KBM-7 (cell line): ENCODE measurements at regions not wholly inside any gene's neighbourhood (a gene's known extent, or its start where the extent isn't known, plus 50 kb on each side); places are given as distances from the start of the nearest gene placed in this dataset.

Source experiments
- DNase-seq: peaks from one replicate; pipeline ENCODE4 v3.0.0-alpha.2; 2015
- in situ Hi-C: fragments of 300-500 bp; cut with MboI; formaldehyde crosslinking; loops from 2 replicates; pipeline ENCODE4 v1.14.3; 2020; ENCODE audit warnings: low sequenced_read_pairs, low pct_unique_long_range_greater_than_20kb, mixed read lengths

DNA sequence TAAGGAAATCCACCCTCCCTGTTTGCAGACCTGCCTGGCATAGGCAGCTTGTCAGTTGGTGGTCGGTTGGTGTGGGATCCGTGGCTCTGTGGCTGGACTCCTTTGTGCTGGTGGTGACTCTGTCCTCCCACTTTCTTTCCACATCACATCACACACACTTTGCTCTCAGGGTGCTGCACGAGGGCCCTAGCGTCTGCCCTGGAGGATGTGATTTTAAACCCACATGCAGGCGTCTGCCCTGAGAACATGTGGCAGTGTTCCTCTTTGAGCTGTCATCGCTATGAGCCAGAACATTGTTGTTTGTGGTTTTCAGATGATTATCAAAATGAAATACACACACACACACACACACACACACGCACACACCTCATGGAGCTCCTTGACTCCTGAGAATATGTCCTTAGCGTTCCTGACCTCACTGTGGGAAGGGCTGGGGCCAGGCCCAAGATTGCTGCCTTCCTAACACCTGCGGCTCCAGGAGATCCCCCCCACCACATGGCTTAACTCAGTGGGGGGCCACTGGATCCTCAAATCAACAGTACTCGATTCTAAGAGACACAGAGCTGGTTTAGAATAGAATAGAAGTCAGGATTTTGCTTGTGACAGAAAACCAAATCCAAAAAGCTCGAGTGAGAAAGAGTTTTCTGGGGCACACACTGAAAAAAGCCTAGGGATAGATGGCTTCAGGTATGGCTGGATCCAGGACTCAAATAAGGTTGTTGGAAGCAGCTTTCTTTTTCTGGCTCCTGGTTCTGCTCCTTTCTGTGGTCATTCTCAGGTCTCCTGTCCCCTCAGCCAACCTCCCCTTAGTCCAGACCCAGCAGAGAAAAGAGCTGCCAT is 54.8 kb downstream of the RTP5 start:
- DNase-seq = peak; percentile 61
- in situ Hi-C loops = no loop called here

GRCh38 chr2:241924909-241925250 is 55.4 kb downstream of the RTP5 start:
- no peak for DNase-seq
- in situ Hi-C loops = no loop called here

DNA sequence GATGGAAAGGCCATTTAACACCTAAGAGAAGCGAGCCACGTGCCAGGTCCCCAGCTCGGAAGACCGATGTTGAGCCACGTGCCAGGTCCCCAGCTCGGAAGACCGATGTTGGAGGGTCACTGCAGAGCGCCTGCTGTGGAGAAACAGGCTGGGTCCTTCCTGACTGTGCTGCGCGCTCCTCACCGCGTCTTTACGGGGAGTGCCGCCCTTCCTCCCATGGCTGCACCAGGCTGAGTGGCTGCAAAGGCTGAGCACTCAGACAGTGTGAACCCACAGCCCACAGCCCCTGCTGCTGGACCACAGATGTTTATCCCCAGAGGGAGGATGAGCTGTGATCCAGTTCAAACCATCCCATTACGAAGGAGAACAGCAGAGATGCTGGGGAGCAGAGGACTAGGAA is 55.7 kb downstream of the RTP5 start:
- no peak for DNase-seq

DNA sequence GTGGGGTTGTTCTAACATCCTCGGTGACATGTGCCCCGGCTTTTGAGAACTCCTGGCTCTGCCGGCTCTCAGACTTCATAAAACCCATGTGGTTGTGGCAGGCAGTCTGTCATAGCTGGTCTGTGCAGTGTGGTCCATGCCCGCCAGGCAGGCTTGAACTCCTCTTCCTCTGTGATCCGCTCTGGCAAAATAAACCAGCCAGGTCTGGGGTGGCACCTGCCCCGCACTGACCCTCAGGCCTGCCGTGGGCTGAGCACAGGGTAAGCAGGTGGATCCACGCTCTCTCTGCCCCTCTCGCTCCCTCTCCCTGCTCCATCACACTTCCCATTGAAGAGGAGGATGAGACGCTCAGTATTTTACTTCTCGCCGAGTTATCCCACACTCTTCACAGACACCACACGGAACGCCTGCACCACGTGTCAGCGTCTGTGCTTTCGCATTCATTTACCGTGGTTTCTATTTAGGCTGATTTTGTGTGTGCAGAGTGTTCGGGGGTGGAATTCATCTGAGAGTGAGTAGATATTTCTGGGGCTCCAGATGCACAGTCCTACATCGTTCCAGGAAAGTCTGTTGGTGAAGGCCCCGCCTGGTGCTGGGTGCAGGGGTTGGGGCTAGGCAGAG is 56.4 kb downstream of the RTP5 start:
- in situ Hi-C loops = no loop called here
- no peak for DNase-seq

More for the DNA sequence above, 55.7 kb downstream of the RTP5 start:
- in situ Hi-C loops = no loop called here

DNA sequence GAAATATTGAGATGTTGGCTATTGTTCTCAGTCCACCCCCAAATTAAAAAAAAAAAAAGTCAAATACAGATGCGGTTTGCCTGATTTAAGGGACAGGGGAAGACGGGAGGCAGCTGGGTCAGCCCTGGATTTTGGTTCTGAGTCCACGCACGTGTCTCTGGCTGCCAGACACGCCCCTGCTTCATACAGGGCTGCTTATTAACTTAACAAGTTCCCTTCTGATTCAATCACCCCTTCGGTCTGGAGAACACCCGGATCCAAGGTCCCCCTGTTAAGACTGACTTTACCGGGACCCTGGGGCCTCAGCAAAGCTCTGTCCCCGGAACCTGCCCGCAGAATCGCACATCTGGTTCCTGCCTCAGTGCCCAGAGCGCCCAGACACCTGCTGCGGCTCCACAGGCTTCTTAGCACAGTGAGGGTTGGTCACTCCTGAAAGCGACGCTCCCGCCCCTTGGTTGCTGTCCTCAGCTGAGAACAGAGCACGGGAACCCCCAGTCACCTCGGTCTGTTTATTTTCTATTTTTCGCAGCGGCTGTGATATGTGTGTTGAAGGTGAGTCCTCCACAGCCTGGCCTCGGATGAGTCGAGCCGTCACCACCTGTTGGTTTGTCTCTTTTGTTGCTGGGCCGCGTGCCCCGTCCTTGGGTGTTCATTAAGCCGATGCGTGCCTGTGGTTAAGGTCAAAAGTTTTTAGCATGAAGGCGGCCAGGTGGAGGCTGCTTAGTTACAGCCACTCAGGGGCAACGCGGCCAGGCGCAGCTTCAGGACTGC is 57.2 kb downstream of the RTP5 start:
- DNase-seq = no peak
- in situ Hi-C loops = no loop called here

DNA sequence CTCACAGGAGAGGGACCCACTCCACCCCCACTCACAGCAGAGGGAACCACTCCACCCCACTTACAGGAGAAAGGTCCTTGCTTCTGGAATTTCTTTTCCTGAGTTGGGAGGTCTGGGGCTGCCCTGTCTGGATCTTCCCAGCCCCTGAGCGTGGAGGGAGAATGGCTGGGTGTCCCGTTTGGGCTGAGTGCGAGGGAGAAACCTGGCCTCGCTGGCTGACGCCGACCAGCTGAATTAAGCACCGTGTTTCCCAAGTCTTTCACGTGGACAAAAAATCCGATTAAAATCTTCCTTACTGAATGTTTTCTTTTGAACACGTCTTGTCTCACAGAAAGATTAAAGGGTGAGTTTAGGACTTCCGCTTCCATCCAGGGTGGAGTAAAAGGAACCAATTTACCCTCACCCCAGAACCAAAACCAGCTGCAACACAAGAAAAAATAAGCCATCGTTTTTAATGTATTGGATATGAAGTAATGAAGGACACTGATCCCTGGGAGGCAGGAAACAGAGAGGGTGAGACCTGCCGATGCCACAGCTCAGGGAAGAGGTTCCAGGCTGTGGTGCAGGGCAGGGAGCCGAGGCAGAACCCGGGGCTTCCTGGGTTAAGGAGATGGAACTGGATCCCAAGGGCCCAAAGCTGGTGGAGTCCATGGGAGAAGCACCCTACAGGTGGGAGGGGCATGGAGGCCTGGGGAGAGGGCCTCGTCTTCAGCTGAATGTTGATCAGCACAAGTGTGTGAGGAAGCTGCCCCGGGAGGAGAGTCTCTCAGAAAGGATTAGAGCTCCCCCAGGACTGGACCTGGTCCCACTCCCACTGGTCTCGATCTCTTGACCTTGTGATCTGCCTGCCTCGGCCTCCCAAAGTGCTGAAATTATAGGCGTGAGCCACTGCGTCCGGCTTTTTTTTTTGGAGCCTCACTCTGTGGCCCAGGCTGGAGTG is 60.3 kb downstream of the RTP5 start:
- in situ Hi-C loops = no loop called here
- DNase-seq = no peak

- in situ Hi-C loops = no loop called here
- no peak for DNase-seq
Measured at GRCh38 chr2:241931084-241931975, 61.8 kb downstream of the RTP5 start.

DNA sequence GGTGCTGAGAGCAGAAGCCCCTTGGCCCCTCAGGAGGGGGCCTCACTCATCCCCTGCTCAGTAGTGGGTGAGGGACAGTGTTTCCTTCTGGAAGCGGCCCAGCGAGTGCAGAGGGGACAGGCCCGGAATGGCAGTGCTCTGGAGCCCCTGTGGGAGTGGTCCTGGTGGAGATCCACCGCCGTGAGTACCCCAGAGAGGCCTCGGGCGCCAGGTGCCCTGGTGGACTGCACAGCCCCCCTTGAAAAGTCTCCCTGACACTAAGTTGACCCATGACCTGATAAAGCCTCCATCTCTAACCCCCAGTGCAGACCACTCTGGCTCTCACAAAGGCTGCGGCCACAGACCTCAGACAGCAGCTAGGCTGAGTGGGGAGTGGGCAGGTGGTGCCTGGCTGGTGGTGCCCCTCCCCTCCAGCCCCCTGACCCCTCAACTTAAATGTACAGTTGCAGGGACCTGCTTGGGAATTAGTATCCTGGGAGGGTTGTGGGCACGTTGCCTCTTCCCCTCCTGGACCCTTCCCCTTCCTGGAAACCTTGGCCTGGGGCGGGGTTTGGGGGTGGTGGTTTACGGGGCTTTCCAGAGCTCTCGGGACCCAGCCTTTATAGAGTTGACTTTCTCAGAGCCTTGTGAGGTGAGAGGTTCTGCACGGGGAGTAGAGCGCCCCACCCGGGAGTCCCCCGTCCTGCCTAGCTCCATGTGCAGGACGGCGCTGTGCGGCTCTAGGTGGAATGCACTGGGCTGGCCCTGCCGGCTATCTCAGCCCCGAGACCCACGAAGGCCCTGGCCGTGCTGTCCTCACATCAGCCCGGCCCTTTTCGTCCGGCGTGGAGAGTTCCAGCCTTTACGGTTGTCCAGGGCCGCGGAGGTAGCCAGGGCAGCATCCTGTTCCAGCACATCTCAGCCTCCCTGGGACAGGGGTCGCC is 62.7 kb downstream of the RTP5 start:
- DNase-seq = no peak
- in situ Hi-C loops = no loop called here

- in situ Hi-C loops = no loop called here
- no peak for DNase-seq
Measured at GRCh38 chr2:241932899-241933178, 63.3 kb downstream of the RTP5 start.

DNA sequence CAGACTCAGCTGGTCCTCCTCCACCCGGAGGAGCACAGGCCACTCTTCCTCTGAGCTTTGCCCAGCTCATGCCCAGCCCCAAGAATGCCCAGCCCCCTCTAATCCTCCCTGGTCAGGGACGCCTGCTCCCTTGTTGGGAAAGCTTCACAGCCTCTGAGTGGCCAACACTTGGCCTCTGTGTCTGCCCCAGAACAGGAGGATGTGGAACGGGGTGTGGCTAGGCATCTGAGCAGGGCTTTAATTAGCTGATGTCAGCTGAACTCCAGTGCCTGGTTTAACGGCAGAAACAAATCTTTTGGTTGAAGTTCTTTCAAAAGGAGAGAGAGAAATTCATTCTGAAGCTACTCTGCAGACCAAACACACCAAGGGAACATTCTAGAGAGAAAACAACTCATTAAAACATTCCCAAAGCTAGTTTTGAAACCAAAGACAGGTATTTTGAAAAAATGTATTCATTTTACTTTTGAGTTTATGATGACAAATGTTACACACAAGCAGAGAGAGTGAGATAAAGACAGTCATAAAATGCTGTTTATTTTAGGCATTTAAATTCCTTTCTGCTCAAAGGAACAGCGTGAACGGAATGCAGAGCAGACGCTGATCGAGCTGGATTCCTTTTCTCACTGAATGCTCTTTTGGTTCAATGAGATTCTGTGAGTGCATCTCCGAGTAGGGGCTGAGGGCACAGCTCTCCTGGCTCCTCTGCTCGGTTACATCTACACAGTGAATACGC is 63.8 kb downstream of the RTP5 start:
- in situ Hi-C loops = no loop called here
- no peak for DNase-seq

- DNase-seq = no peak
- in situ Hi-C loops = no loop called here
Measured at GRCh38 chr2:241935314-241935713, 65.8 kb downstream of the RTP5 start.

- in situ Hi-C loops = no loop called here
- no peak for DNase-seq
Measured at GRCh38 chr2:241935774-241936173, 66.2 kb downstream of the RTP5 start.

GRCh38 chr2:241936457-241937133 is 67.1 kb downstream of the RTP5 start:
- in situ Hi-C loops = no loop called here
- DNase-seq = no peak

DNA sequence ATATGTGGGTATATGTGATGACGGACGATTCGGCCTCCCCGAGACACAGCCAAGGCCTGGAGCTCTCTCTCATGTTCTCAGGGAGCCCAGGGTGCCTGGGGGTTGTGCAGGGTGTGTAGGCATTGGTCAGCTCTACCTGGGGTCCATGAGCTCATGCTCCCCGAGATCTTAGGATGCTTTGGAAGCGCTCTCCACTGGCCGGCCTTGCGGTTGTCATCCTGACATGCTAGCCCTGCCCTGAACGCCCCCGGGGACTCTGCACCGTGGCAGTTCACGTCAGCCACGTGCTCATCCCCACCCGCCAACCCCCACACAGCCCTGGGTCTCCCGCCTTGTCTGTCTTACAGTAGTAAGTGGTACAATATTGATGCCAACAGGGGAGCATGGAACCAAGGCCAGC is 67.8 kb downstream of the RTP5 start:
- DNase-seq = no peak
- in situ Hi-C loops = no loop called here

- no peak for DNase-seq
- in situ Hi-C loops = no loop called here
Measured at GRCh38 chr2:241939541-241939940, 70.0 kb downstream of the RTP5 start.

DNA sequence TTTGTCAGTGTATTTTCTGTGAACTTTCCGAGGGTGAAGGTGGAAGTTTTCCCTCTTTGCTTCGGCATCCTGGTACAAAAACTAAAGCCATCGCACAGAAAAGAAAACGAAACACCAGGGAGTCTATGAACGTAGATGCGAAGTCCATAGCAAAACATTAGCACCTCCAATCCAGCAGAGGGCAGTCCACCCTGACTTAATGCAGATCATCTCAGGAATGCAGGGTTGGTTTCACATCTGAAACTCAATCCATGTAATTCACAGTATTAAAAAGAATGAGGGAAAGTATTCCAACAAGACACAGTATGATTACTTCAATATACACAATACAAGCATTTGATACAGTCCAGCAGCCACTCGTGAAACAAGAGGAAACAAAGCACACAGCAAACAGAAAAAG is 70.8 kb downstream of the RTP5 start:
- no peak for DNase-seq
- in situ Hi-C loops = no loop called here
